Stimulated activated CD4-positive, alpha-beta T cell treated with anti-CD3 and anti-CD28 coated beads, Interleukin-12 subunit alpha, Interleukin-12 subunit beta, amount 100 ng/mL, for 48 hours (primary cell): ENCODE measurements at regions not wholly inside any gene's neighbourhood (a gene's known extent, or its start where the extent isn't known, plus 50 kb on each side); places are given as distances from the start of the nearest gene placed in this dataset.
"Not testable (repeated sequence)": the region's sequence is repeated elsewhere in the genome, so short reads cannot be mapped to it uniquely, and the experiment has no call there.

Source experiments
- DNase-seq, 3 donors: peaks; one replicate each; pipeline ENCODE4 v3.0.0-alpha.2; 2020; ENCODE audit warnings: low read depth in 2 of 3, low spot score in 1 of 3

DNA sequence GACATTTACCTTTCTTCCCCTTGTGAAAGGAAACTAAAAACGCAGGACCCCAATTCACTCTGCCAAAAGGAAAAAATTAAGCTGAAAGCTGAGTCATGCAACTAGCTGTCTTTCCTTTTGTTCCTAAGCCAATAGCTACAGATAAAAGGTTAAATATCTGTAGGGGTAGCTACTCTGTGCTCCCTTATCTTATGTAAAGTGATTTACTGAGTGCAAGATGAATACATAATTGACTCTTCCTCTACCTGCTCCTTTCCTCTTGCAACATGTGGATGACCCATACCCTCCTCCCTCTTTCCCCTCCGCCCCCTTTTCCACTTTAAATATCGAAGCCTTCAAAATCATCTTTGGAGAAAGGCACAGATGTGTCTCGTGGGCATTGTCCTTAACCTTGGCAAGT, 68.0 kb upstream of the ZNF157 start:
- no peak for DNase-seq

DNA sequence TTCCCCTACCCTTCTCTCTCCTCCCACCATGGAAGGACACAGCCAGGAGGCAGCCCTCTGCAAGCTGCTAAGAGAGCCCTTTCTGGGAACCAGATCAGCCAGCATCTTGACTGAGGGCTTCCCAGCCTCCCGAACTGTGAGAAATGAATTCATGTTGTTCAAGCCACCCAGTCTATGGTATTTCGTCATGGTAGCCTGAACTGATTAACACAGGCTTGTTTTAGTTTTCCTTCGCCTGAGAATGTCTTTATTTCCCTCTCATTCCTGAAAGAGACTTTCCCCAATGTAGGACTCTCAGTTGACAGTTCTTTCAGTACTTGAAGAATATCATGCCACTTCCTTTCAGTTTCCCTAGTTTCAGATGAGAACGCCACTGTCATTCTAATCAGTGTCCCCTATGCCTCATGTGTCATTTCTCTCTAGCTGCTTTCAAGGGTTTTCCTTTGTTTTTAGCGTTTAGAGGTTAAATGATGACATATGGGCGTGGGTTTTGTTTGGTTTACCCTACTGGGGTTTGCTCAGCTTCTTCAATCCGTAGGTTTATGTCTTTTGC, 63.8 kb upstream of the ZNF157 start:
- DNase-seq: not testable (repeated sequence)

DNA sequence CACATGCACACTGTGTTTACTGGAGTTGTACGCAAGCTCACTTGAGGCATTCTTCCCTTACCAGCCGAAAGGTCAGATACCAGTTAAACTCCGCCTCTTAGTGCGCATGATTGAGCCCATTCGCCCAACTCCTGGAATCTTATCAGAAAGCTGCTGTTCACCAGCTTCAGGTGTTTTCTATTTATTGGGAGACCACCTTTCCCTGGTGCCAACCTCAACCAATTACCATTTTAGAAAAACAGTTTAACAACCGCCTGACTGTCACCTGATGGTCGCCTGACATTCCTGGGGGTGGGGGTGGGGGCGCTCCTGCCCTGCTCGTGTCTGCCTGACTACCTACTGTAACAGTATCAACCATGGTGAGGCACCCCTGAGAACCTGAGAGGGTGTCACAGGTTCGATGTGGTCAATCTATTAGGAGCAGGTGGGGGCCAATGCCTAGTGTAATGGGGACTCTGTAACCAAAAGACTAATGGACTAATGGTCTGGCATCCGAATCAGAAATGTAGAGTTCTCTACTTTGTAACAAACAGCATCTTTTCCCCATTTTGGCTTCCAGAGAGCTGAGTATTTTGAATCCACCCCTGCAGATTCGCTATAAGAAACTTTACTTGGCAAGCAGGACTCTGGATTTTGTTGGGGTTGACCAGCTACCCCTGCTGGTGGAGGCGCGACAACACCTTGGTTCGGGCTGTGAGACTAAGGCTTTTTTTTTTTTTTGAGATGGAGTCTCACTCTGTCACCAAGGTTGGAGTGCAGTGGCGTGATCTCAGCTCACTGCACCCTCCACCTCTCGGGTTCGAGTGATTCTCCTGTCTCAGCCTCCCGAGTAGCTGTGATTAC, 58.2 kb upstream of the ZNF157 start:
- peak; percentile 23 to 40 (median 32) for DNase-seq

DNA sequence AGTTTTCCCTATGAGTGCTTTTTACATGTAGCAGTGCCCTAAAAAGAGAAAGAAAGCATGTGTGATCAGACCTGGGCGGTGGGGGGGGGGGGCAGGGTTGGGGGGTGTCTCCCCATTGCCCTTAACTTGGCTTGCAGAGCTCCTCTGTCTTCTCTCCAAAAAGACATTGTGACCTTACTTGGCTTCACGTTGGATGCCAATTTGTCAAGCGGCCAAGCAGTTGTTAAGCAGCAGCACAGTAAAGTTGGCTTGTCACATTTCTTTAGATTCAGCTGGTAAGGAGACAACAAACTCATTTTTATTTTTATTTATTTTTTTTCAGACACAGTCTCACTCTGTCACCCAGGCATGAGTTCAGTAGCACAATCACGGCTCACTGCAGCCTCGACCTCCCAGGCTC, 57.3 kb upstream of the ZNF157 start:
- no peak for DNase-seq

DNA sequence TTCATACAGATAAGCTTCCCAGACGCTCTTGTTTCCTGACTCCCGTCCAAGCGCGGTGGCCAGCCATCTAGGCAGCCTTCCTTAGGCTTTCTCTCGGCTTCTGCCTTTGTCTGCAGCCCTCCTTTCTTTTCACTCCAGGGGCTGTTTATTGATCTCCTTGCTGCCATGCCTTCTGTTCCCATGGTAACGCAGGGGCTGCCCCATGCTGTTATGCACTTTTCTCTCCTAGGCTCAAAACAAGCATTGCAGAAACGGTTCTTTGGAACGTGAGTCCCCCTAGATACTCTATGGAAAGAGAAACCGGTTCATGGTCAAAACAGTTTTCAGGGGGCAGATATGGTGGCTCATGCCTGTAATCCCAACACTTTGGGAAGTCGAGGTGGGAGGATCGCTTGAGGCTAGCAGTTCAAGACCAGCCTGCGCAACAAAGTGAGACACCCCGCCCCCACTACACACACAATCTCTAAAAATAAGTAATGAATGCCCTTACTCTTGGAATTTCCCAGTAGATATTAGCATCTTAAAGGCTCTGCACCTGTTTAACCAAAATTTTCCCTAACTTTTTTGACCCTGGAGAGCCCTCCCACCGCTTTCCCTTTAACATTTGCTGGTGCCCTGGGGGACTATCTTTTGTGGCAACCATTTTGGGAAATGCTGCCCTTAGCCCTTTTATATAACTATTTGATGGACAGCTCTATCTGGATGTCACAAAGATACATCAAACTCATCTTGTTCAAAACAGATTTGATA, 53.9 kb upstream of the ZNF157 start:
- no peak for DNase-seq
